ENCODE measurements at regions not wholly inside any gene's neighbourhood (a gene's known extent, or its start where the extent isn't known, plus 50 kb on each side); places are given as distances from the start of the nearest gene placed in this dataset.
"Not testable (repeated sequence)": the region's sequence is repeated elsewhere in the genome, so short reads cannot be mapped to it uniquely, and the experiment has no call there.

GRCh38 chr4:78710536-78710935 lies 65.6 kb upstream of the BMP2K start:
- TF ChIP-seq, protein P1, sequence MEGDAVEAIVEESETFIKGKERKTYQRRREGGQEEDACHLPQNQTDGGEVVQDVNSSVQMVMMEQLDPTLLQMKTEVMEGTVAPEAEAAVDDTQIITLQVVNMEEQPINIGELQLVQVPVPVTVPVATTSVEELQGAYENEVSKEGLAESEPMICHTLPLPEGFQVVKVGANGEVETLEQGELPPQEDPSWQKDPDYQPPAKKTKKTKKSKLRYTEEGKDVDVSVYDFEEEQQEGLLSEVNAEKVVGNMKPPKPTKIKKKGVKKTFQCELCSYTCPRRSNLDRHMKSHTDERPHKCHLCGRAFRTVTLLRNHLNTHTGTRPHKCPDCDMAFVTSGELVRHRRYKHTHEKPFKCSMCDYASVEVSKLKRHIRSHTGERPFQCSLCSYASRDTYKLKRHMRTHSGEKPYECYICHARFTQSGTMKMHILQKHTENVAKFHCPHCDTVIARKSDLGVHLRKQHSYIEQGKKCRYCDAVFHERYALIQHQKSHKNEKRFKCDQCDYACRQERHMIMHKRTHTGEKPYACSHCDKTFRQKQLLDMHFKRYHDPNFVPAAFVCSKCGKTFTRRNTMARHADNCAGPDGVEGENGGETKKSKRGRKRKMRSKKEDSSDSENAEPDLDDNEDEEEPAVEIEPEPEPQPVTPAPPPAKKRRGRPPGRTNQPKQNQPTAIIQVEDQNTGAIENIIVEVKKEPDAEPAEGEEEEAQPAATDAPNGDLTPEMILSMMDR (conservative IDR thresholded peaks at IDR 0.05; ENCODE audit: control insufficient read depth, insufficient read depth, low read depth, low read length) = no peak
- DNase-seq (ENCODE audit: low read depth) = peak; percentile 67
- no peak overlapping the region for H3K4me3 ChIP-seq (ENCODE audit: control insufficient read depth, low read depth, low read length)

GRCh38 chr4:78711676-78712075 lies 64.5 kb upstream of the BMP2K start:
- no peak overlapping the region for H3K4me3 ChIP-seq (ENCODE audit: control insufficient read depth, low read depth, low read length)
- TF ChIP-seq, protein P1 (conservative IDR thresholded peaks at IDR 0.05; ENCODE audit: control insufficient read depth, insufficient read depth, low read depth, low read length) = no peak
- no peak for DNase-seq (ENCODE audit: low read depth)

- H3K4me3 ChIP-seq (ENCODE audit: control insufficient read depth, low read depth, low read length); DNase-seq (ENCODE audit: low read depth): not testable (repeated sequence)
Measured at GRCh38 chr4:78714598-78714997, 61.6 kb upstream of the BMP2K start.

- DNase-seq (ENCODE audit: low read depth); H3K4me3 ChIP-seq (ENCODE audit: control insufficient read depth, low read depth, low read length): not testable (repeated sequence)
Measured at GRCh38 chr4:78715372-78715771, 60.8 kb upstream of the BMP2K start.

DNA sequence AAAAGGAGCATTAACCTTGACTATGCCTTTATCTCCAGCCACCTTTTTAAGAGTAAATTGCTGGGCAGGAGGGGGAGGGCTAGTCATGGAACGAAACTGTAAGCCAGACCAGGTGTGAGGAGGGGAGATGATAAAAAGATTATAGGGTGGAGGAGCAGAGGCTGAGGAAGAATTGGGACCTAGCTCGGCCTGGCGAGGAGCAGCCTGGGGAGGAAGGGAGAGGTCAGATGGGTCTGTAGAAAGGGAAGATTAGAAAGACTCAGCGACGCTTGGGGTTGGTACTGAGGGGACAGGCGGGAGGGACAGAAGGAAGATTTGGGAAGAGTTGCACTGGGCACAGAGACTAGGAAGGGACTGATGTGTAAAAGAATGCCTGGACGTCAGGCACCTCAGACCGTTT lies 58.4 kb upstream of the BMP2K start:
- H3K4me3 ChIP-seq (ENCODE audit: control insufficient read depth, low read depth, low read length); DNase-seq (ENCODE audit: low read depth): not testable (repeated sequence)

DNA sequence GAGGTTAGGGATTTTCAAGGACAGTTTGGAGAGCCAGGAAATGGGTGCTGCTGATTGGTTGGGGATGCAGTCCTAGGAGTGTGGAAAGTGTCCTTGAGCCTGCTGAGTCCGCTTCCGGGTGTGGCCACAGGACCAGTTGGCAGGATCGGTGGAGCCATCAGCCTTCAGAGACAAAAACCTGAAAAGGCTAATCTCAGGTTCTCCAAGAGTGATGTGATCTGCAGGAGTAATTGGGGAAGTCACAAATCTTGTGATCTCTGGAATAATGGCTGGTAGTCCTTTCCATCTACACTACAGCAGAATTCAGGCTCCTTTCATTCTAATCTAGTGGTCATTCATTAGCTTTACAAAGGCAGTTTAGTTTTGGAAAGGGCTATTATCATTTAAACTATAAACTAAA lies 55.9 kb upstream of the BMP2K start:
- no peak overlapping the region for H3K4me3 ChIP-seq (ENCODE audit: control insufficient read depth, low read depth, low read length)
- no peak for DNase-seq (ENCODE audit: low read depth)

GRCh38 chr4:78720994-78721677 lies 55.0 kb upstream of the BMP2K start:
- no peak overlapping the region for H3K4me3 ChIP-seq (ENCODE audit: control insufficient read depth, low read depth, low read length)
- DNase-seq (ENCODE audit: low read depth) = no peak
- TF ChIP-seq, protein P1 (conservative IDR thresholded peaks at IDR 0.05; ENCODE audit: control insufficient read depth, insufficient read depth, low read depth, low read length) = no peak

More for the DNA sequence above, 55.9 kb upstream of the BMP2K start:
- TF ChIP-seq, protein P1 (conservative IDR thresholded peaks at IDR 0.05; ENCODE audit: control insufficient read depth, insufficient read depth, low read depth, low read length) = no peak

- TF ChIP-seq, protein P1 (conservative IDR thresholded peaks at IDR 0.05; ENCODE audit: control insufficient read depth, insufficient read depth, low read depth, low read length) = no peak
- H3K4me3 ChIP-seq (ENCODE audit: control insufficient read depth, low read depth, low read length) = no peak overlapping the region
- DNase-seq (ENCODE audit: low read depth) = no peak
Measured at GRCh38 chr4:78721747-78722146, 54.4 kb upstream of the BMP2K start.

All from fibroblast of mammary gland (primary cell).